NB4 (cell line): ENCODE measurements at regions not wholly inside any gene's neighbourhood (a gene's known extent, or its start where the extent isn't known, plus 50 kb on each side); places are given as distances from the start of the nearest gene placed in this dataset.

Experiments used
- POLR2A ChIP-seq: IDR thresholded peaks from 2 replicates; pipeline ENCODE4 v1.6.1; 2011; ENCODE audit warnings: mild to moderate bottlenecking; ENCODE audit not compliant: insufficient read length; ENCODE audit errors: extremely low read depth
- TF ChIP-seq, protein P1 (sequence below): IDR thresholded peaks from one replicate; pipeline ENCODE4 v1.5.1; 2012; ENCODE audit warnings: low read depth, low read length
- TF ChIP-seq, protein P2 (sequence below): IDR thresholded peaks from 2 replicates; pipeline ENCODE4 v1.6.1; 2011; ENCODE audit warnings: low read depth, low read length

DNA sequence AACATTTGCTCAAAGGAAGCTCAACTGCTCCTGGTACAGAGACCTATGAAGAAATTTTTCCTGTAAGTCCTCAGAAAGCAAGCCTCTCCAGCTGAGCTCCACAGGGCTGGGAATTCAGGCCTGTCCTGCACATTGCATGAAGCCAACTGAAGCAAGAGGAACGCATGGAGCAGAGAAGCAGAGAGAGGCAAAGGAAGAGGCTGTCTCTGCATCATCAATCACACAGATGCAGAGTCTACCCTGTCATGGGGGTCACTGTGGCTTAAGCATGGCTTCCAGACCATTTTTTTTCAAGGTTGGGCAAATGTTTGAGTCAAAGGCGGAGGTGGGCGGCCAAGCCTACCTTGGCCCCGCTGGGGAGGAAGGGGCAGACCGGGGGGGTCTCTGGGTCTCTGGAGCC lies 110.3 kb upstream of the MSX1 start:
- TF ChIP-seq, protein P1, sequence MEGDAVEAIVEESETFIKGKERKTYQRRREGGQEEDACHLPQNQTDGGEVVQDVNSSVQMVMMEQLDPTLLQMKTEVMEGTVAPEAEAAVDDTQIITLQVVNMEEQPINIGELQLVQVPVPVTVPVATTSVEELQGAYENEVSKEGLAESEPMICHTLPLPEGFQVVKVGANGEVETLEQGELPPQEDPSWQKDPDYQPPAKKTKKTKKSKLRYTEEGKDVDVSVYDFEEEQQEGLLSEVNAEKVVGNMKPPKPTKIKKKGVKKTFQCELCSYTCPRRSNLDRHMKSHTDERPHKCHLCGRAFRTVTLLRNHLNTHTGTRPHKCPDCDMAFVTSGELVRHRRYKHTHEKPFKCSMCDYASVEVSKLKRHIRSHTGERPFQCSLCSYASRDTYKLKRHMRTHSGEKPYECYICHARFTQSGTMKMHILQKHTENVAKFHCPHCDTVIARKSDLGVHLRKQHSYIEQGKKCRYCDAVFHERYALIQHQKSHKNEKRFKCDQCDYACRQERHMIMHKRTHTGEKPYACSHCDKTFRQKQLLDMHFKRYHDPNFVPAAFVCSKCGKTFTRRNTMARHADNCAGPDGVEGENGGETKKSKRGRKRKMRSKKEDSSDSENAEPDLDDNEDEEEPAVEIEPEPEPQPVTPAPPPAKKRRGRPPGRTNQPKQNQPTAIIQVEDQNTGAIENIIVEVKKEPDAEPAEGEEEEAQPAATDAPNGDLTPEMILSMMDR: no peak
- TF ChIP-seq, protein P2, sequence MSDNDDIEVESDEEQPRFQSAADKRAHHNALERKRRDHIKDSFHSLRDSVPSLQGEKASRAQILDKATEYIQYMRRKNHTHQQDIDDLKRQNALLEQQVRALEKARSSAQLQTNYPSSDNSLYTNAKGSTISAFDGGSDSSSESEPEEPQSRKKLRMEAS: no peak
- no peak for TF ChIP-seq POLR2A
